Suprapubic skin (tissue), 4 donors: ENCODE measurements at regions not wholly inside any gene's neighbourhood (a gene's known extent, or its start where the extent isn't known, plus 50 kb on each side); places are given as distances from the start of the nearest gene placed in this dataset.

ENCODE experiments used
- DNase-seq, 2 donors: peaks; one replicate each; pipeline ENCODE4 v3.0.0-alpha.2; 2019; ENCODE audit warnings: low spot score in 2 of 2
- H3K27ac ChIP-seq: fragments of 200-600 bp; sonication (generic); one replicate; pipeline ENCODE4 v1.5.1; 2019
- H3K27me3 ChIP-seq: fragments of 200-600 bp; sonication (generic); one replicate; pipeline ENCODE4 v1.5.1; 2019
- H3K36me3 ChIP-seq: fragments of 200-600 bp; sonication (generic); one replicate; pipeline ENCODE4 v1.5.1; 2019
- H3K4me1 ChIP-seq: fragments of 200-600 bp; sonication (generic); one replicate; pipeline ENCODE4 v1.5.1; 2019
- H3K4me3 ChIP-seq: fragments of 200-600 bp; sonication (generic); one replicate; pipeline ENCODE4 v1.5.1; 2019; ENCODE audit warnings: mild to moderate bottlenecking
- H3K9me3 ChIP-seq: fragments of 200-600 bp; sonication (generic); one replicate; pipeline ENCODE4 v1.5.1; 2019
- EP300 ChIP-seq: sonication (generic); formaldehyde crosslinking; IDR thresholded peaks from one replicate; pipeline ENCODE4 v1.6.1; 2017; ENCODE audit warnings: antibody characterized with exemption
- POLR2A ChIP-seq, 2 donors: fragments of 450-650 bp; IDR thresholded peaks; one replicate each; pipeline ENCODE4 v1.6.1; 2017; ENCODE audit warnings: antibody characterized with exemption in 2 of 2, mild to moderate bottlenecking in 2 of 2, moderate library complexity in 2 of 2
- POLR2AphosphoS5 ChIP-seq, 3 donors: sonication (generic); formaldehyde crosslinking; IDR thresholded peaks; one replicate each; pipeline ENCODE4 v1.6.1; 2017; ENCODE audit warnings: antibody characterized with exemption in 3 of 3
- WGBS: methylation state at CpG from one replicate; pipeline ENCODE4 v1.1.5; 2018; 5-methylcytosine and 5-hydroxymethylcytosine counted together
- TF ChIP-seq, protein P1 (sequence below), 2 donors: fragments of 200-600 bp in 1 of 2; fragments of 450-650 bp in 1 of 2; sonication (generic) in 1 of 2; IDR thresholded peaks; one replicate each; pipeline ENCODE4 v1.5.1; 2016 to 2019; ENCODE audit warnings: antibody characterized with exemption in 2 of 2, mild to moderate bottlenecking in 1 of 2, moderate library complexity in 1 of 2

DNA sequence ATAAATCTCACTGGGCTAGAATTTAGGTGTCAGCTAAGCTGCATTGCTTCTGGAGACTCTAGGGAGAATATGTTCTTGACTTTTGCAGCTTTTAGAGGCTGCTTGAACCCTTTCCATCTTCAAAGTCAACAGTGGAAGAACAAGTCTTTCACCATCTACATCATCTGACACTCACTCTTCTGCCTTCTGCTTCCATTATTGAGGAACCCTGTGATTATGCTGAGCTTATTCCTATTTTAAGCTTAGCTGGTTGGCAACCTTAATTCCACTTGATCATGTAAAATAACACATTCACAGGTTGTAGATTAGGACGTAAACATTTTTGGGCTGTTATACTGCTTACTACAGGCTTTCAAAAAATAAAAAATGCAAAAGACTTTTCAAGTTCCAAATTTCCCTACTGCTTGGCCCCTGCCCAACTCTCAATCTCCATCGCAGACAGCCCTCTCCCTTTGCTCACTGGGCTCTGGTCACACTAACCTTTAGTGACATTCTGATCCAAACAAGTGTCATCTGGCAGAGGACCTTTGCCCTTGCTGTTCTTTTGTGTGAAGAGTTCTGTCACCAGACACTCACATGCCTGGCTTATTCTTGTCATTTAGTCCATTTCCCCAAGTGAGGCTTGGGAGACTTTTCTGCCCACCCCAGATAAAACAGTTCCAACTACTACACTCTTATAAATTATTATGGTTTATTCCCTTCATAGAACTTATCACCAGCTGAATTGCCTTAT lies 1056.0 kb downstream of the STIM2 start:
- TF ChIP-seq POLR2AphosphoS5 (IDR thresholded peaks at IDR 0.05) (no peak), POLR2A (IDR thresholded peaks at IDR 0.05) (no peak), EP300 (no peak)
- TF ChIP-seq, protein P1, sequence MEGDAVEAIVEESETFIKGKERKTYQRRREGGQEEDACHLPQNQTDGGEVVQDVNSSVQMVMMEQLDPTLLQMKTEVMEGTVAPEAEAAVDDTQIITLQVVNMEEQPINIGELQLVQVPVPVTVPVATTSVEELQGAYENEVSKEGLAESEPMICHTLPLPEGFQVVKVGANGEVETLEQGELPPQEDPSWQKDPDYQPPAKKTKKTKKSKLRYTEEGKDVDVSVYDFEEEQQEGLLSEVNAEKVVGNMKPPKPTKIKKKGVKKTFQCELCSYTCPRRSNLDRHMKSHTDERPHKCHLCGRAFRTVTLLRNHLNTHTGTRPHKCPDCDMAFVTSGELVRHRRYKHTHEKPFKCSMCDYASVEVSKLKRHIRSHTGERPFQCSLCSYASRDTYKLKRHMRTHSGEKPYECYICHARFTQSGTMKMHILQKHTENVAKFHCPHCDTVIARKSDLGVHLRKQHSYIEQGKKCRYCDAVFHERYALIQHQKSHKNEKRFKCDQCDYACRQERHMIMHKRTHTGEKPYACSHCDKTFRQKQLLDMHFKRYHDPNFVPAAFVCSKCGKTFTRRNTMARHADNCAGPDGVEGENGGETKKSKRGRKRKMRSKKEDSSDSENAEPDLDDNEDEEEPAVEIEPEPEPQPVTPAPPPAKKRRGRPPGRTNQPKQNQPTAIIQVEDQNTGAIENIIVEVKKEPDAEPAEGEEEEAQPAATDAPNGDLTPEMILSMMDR (IDR thresholded peaks at IDR 0.05), result no peak
- Histone ChIP-seq H3K36me3 (no peaks in the 10 kb centered on the region), H3K27ac (no peak overlapping the region), H3K9me3 (no peaks in the 10 kb centered on the region), H3K4me3 (no peak overlapping the region), H3K27me3 (no peaks in the 10 kb centered on the region), H3K4me1 (no peaks in the 10 kb centered on the region)
- DNase-seq, result no peak
- 50% methylated on average over 2 of the region's 2 CpGs for WGBS

DNA sequence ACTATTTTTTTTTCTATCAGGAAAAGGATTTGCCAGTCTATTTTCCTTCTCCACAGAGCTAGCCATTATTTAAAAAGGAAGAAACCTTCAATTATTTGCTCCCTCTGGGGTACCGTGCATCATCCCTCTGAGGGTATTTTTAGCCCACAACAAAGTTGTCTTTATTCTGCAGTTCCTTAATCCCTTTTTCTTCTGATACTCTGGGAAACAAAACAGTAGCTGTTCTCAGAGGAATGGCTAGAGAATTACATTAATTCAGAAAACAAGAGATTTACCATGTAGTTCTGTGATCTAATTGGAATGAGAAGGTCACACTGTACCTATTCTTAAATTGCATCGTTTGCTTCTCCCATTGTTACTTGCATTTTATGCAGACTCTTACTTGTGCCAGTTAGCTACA lies 1056.7 kb downstream of the STIM2 start:
- DNase-seq, result no peak
- H3K9me3 ChIP-seq, result no peaks in the 10 kb centered on the region
- 43% methylated on average over 2 of the region's 2 CpGs for WGBS
- no peaks in the 10 kb centered on the region for H3K36me3 ChIP-seq
- no peak for TF ChIP-seq POLR2AphosphoS5 (IDR thresholded peaks at IDR 0.05)
- TF ChIP-seq POLR2A (IDR thresholded peaks at IDR 0.05), result no peak
- TF ChIP-seq, protein P1 (IDR thresholded peaks at IDR 0.05), result no peak
- TF ChIP-seq EP300, result no peak
- no peaks in the 10 kb centered on the region for H3K27me3 ChIP-seq
- no peak overlapping the region for H3K27ac ChIP-seq
- H3K4me3 ChIP-seq, result no peak overlapping the region
- H3K4me1 ChIP-seq, result no peaks in the 10 kb centered on the region

DNA sequence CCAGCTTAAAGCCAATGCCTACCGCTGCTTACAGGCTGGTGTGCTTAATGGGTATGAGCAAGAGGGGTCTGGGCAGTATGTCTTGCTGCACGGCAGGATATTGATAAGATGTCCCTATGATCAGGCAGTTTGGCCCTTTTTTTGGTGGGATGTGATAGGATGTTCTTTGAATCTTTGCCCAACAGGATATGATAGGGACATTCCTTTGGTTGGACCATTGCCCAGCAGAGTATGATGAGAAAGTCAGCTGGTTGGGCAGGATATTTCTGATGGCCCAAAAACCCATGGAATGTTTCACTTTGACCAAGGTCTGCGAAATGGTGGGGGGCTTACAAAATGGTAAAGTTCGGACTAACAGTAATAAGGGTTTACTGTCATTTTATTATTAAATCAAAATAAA lies 1060.6 kb downstream of the STIM2 start:
- WGBS, result 71% methylated on average over 4 of the region's 4 CpGs
- Histone ChIP-seq H3K36me3 (no peaks in the 10 kb centered on the region), H3K9me3 (no peaks in the 10 kb centered on the region), H3K4me1 (no peaks in the 10 kb centered on the region), H3K4me3 (no peak overlapping the region), H3K27ac (no peak overlapping the region), H3K27me3 (no peaks in the 10 kb centered on the region)
- TF ChIP-seq, protein P1 (IDR thresholded peaks at IDR 0.05), result no peak
- DNase-seq, result no peak

- H3K36me3 ChIP-seq, result no peaks in the 10 kb centered on the region
- no peak for DNase-seq
- H3K4me3 ChIP-seq, result no peak overlapping the region
- 54% methylated on average over 4 of the region's 4 CpGs for WGBS
- H3K4me1 ChIP-seq, result no peaks in the 10 kb centered on the region
- no peak for TF ChIP-seq POLR2AphosphoS5 (IDR thresholded peaks at IDR 0.05)
- TF ChIP-seq POLR2A (IDR thresholded peaks at IDR 0.05), result no peak
- no peak for TF ChIP-seq EP300
- TF ChIP-seq, protein P1 (IDR thresholded peaks at IDR 0.05), result no peak
- H3K27ac ChIP-seq, result no peak overlapping the region
- no peaks in the 10 kb centered on the region for H3K9me3 ChIP-seq
- H3K27me3 ChIP-seq, result no peaks in the 10 kb centered on the region
Measured at GRCh38 chr4:27928761-27929540, 1068.3 kb downstream of the STIM2 start.

DNA sequence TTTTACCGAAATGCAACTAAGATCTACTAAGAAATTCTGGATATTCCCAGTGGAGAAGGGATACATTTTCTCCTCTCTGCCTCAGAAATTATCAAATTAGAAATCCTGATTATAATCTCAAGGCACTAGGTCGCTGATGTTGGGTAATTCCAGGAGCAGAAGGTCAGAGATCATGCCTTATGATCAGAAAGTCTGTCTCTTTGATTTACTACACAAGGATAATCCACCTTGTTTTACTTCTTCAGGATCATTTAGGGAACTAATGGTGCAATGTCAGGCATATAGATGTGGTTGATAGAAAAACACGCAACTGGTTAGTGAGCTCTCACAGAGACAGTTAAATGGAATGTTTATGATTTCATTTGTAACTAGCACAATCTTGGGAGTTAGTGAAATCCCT lies 1069.7 kb downstream of the STIM2 start:
- Histone ChIP-seq H3K27ac (no peak overlapping the region), H3K36me3 (no peaks in the 10 kb centered on the region), H3K4me3 (no peak overlapping the region), H3K4me1 (no peaks in the 10 kb centered on the region), H3K27me3 (no peaks in the 10 kb centered on the region), H3K9me3 (no peaks in the 10 kb centered on the region)
- WGBS, result 57% methylated on average over 3 of the region's 3 CpGs
- no peak for DNase-seq
- TF ChIP-seq, protein P1 (IDR thresholded peaks at IDR 0.05), result no peak
- TF ChIP-seq EP300 (no peak), POLR2A (IDR thresholded peaks at IDR 0.05) (no peak), POLR2AphosphoS5 (IDR thresholded peaks at IDR 0.05) (no peak)
